GM12878 (cell line): ENCODE measurements at regions not wholly inside any gene's neighbourhood (a gene's known extent, or its start where the extent isn't known, plus 50 kb on each side); places are given as distances from the start of the nearest gene placed in this dataset.

Experiments
- ATAC-seq: fragments of 200-7000 bp; cut with Tn5 transposase; 3 replicates; pipeline ENCODE4 v1.9.1; 2020; ENCODE audit warnings: mild to moderate bottlenecking, moderate library complexity
- BruUV-seq: library from RNA; stranded (reverse); fragments of 400-500 nt; replicated peaks from 2 replicates; lab custom pipeline; 2021; lab: Mats Ljungman, UMichigan
- CTCF ChIA-PET: fragments of 300-600 bp; sonication (Branson Sonifier 250); formaldehyde crosslinking; extraction: SDS; loops from one replicate; lab custom pipeline; 2021; ENCODE audit warnings: inconsistent platforms; lab: Yijun Ruan, JAX
- POLR2A ChIA-PET: fragments of 350-600 bp; formaldehyde crosslinking; extraction: SDS; loops from one replicate; lab custom pipeline; 2021; ENCODE audit warnings: inconsistent platforms; lab: Charles Lee
- RAD21 ChIA-PET: fragments of 300-600 bp; sonication (Branson Sonifier 250); formaldehyde crosslinking; loops from one replicate; lab custom pipeline; 2023; ENCODE audit warnings: antibody characterized with exemption; ENCODE audit not compliant: unreplicated experiment; lab: Charles Lee
- SMC1A ChIA-PET: fragments of 300-600 bp; sonication (Branson Sonifier 250); formaldehyde crosslinking; loops from one replicate; lab custom pipeline; 2023; ENCODE audit not compliant: unreplicated experiment, uncharacterized antibody; lab: Charles Lee
- DNase-seq: peaks from one replicate; pipeline ENCODE4 v3.0.0-alpha.2; 2011; ENCODE audit warnings: low read depth, low spot score
- FAIRE-seq: peaks from 3 replicates; lab custom pipeline; 2011; peaks lifted over from hg19 to GRCh38; lab: Jason Lieb, UNC
- H2AFZ ChIP-seq: 2 replicates; pipeline ENCODE4 v1.6.0; 2011; ENCODE audit warnings: low read depth, low read length, control low read depth; ENCODE audit not compliant: control insufficient read depth
- H3K27ac ChIP-seq: 2 replicates; pipeline ENCODE4 v1.5.1; 2011; ENCODE audit warnings: control low read depth; ENCODE audit not compliant: control insufficient read depth, insufficient read depth
- H3K27me3 ChIP-seq, 2 experiments: replicated peaks in 1 of 2; 2 replicates each; pipeline versions ENCODE4 v1.6.0 to v1.6.1; 2011; ENCODE audit warnings: low read length in 1 of 2; ENCODE audit not compliant: control insufficient read depth in 2 of 2, insufficient read depth in 2 of 2
- H3K36me3 ChIP-seq, 2 experiments: 2 replicates each; pipeline ENCODE4 v1.5.1; 2011; ENCODE audit warnings: low read length in 1 of 2; ENCODE audit not compliant: control insufficient read depth in 2 of 2, insufficient read depth in 2 of 2
- H3K4me1 ChIP-seq: 2 replicates; pipeline ENCODE4 v1.6.1; 2011; ENCODE audit warnings: mild to moderate bottlenecking, low read length, moderate library complexity, mixed read lengths; ENCODE audit not compliant: control insufficient read depth, insufficient read depth
- H3K4me2 ChIP-seq: 2 replicates; pipeline ENCODE4 v1.6.0; 2011; ENCODE audit warnings: control low read depth; ENCODE audit not compliant: control insufficient read depth, insufficient read depth
- H3K4me3 ChIP-seq: fragments of 200-600 bp; sonication (generic); 2 replicates; pipeline ENCODE4 v1.5.1; 2016
- H3K79me2 ChIP-seq: 2 replicates; pipeline ENCODE4 v1.6.0; 2011; ENCODE audit warnings: low read length; ENCODE audit not compliant: control insufficient read depth, insufficient read depth
- H3K9ac ChIP-seq: 2 replicates; pipeline ENCODE4 v1.8.0; 2011; ENCODE audit warnings: low read length, control low read depth, mixed read lengths; ENCODE audit not compliant: control insufficient read depth, insufficient read depth
- H3K9me3 ChIP-seq: replicated peaks from 3 replicates; pipeline ENCODE4 v1.5.1; 2011; ENCODE audit warnings: mild to moderate bottlenecking, low read length; ENCODE audit not compliant: control insufficient read depth, insufficient read depth
- H4K20me1 ChIP-seq: 2 replicates; pipeline ENCODE4 v1.6.0; 2011; ENCODE audit not compliant: control insufficient read depth, insufficient read depth
- HDGF ChIP-seq: fragments of 450-650 bp; IDR thresholded peaks from 2 replicates; pipeline ENCODE4 v1.6.1; 2016; ENCODE audit warnings: antibody characterized with exemption
- IKZF2 ChIP-seq, 2 experiments: fragments of 450-650 bp; IDR thresholded peaks; 2 replicates each; pipeline ENCODE4 v1.6.1; 2017; ENCODE audit warnings: mild to moderate bottlenecking in 2 of 2, moderate library complexity in 2 of 2
- MXI1 ChIP-seq: fragments of 150-350 bp; IDR thresholded peaks from 2 replicates; pipeline ENCODE4 v1.6.1; 2011; ENCODE audit warnings: low read depth, mild to moderate bottlenecking, inconsistent platforms, low read length, improper control_type of control experiment
- SMC3 ChIP-seq: IDR thresholded peaks from 2 replicates; pipeline ENCODE4 v1.6.1; 2011; ENCODE audit warnings: low read length, improper control_type of control experiment, borderline replicate concordance
- SUZ12 ChIP-seq: fragments of 200-600 bp; sonication (generic); IDR thresholded peaks from one replicate; pipeline ENCODE4 v1.6.1; 2018; ENCODE audit warnings: antibody characterized with exemption, mild to moderate bottlenecking; ENCODE audit not compliant: unreplicated experiment
- ZNF217 ChIP-seq: fragments of 450-650 bp; IDR thresholded peaks from 2 replicates; pipeline ENCODE4 v1.6.1; 2017; ENCODE audit warnings: antibody characterized with exemption, mild to moderate bottlenecking
- WGBS: methylation state at CpG from one replicate; pipeline ENCODE4 v1.1.6; 2016; ENCODE audit warnings: low lambda C conversion rate; ENCODE audit not compliant: insufficient replicate concordance, insufficient coverage; ENCODE audit errors: missing lambda C conversion rate; 5-methylcytosine and 5-hydroxymethylcytosine counted together
- in situ Hi-C: fragments of 300-500 bp; cut with MboI; formaldehyde crosslinking; loops from 9 replicates; pipeline ENCODE4 v1.14.3; 2018; ENCODE audit warnings: mixed read lengths
- intact Hi-C: fragments of 100-400 bp; cut with micrococcal nuclease; formaldehyde crosslinking; loops from one replicate; pipeline ENCODE4 v1.14.2; 2022; ENCODE audit not compliant: unreplicated experiment
- TF ChIP-seq, protein P1 (sequence below): IDR thresholded peaks from 2 replicates; pipeline ENCODE4 v1.6.1; 2012; ENCODE audit warnings: low read depth, low read length, improper control_type of control experiment
- TF ChIP-seq, protein P2 (sequence below): fragments of 450-650 bp; IDR thresholded peaks from 2 replicates; pipeline ENCODE4 v1.6.1; 2016; ENCODE audit warnings: mild to moderate bottlenecking, moderate library complexity, borderline replicate concordance
- TF ChIP-seq, protein P3 (sequence below): fragments of 450-650 bp; conservative IDR thresholded peaks from 2 replicates; pipeline ENCODE4 v1.6.1; 2017; ENCODE audit warnings: mild to moderate bottlenecking, moderate library complexity
- TF ChIP-seq, protein P4 (sequence below): fragments of 450-650 bp; IDR thresholded peaks from 2 replicates; pipeline ENCODE4 v1.6.1; 2017; ENCODE audit warnings: mild to moderate bottlenecking, moderate library complexity

DNA sequence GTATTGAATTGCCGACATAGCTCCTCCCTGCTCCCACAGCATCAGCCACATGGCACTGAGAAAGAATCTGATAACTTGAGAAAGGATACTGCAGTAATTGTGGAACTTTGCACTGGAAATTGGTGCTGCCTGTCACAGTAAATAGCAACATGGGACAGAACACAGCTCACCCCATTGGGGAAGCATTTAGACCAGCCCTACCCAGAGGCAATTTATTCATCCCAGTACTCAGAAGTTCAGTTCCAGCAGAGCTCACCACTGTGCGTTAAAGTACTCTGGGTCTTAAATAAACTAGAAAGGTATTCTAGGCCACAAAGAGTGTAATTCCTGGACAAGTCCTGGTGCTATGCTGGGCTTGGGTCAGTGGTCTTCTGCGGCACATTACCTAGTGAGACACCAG lies 347.1 kb downstream of the PYDC2 start:
- ChIA-PET CTCF (interaction anchor here (1.5 kb wide), 1 partner anchor 28 kb away, joined by 3 read pairs; no protein-coding TSS in a partner anchor), POLR2A (no interaction called here), SMC1A (no interaction called here), RAD21 (no interaction called here)
- no peaks in the 10 kb centered on the region for H3K27me3 ChIP-seq
- no peaks in the 10 kb centered on the region for H3K36me3 ChIP-seq
- no peaks in the 10 kb centered on the region for H4K20me1 ChIP-seq
- no peak overlapping the region for H3K4me3 ChIP-seq
- H3K9me3 ChIP-seq, result no peaks in the 10 kb centered on the region; the same call in 2 of the 3 replicates
- ATAC-seq (no peak), FAIRE-seq (no peak), DNase-seq (no peak)
- no peak overlapping the region for H3K27ac ChIP-seq
- in situ Hi-C loops (no loop called here), intact Hi-C loops (no loop called here)
- BruUV-seq, result no TSS peak
- H2AFZ ChIP-seq, result no peak overlapping the region
- no peak overlapping the region for H3K4me2 ChIP-seq
- no peak for TF ChIP-seq ZNF217
- no peak for TF ChIP-seq SMC3
- no peak for TF ChIP-seq MXI1
- TF ChIP-seq, protein P1, sequence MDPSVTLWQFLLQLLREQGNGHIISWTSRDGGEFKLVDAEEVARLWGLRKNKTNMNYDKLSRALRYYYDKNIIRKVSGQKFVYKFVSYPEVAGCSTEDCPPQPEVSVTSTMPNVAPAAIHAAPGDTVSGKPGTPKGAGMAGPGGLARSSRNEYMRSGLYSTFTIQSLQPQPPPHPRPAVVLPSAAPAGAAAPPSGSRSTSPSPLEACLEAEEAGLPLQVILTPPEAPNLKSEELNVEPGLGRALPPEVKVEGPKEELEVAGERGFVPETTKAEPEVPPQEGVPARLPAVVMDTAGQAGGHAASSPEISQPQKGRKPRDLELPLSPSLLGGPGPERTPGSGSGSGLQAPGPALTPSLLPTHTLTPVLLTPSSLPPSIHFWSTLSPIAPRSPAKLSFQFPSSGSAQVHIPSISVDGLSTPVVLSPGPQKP, result no peak
- TF ChIP-seq, protein P2, sequence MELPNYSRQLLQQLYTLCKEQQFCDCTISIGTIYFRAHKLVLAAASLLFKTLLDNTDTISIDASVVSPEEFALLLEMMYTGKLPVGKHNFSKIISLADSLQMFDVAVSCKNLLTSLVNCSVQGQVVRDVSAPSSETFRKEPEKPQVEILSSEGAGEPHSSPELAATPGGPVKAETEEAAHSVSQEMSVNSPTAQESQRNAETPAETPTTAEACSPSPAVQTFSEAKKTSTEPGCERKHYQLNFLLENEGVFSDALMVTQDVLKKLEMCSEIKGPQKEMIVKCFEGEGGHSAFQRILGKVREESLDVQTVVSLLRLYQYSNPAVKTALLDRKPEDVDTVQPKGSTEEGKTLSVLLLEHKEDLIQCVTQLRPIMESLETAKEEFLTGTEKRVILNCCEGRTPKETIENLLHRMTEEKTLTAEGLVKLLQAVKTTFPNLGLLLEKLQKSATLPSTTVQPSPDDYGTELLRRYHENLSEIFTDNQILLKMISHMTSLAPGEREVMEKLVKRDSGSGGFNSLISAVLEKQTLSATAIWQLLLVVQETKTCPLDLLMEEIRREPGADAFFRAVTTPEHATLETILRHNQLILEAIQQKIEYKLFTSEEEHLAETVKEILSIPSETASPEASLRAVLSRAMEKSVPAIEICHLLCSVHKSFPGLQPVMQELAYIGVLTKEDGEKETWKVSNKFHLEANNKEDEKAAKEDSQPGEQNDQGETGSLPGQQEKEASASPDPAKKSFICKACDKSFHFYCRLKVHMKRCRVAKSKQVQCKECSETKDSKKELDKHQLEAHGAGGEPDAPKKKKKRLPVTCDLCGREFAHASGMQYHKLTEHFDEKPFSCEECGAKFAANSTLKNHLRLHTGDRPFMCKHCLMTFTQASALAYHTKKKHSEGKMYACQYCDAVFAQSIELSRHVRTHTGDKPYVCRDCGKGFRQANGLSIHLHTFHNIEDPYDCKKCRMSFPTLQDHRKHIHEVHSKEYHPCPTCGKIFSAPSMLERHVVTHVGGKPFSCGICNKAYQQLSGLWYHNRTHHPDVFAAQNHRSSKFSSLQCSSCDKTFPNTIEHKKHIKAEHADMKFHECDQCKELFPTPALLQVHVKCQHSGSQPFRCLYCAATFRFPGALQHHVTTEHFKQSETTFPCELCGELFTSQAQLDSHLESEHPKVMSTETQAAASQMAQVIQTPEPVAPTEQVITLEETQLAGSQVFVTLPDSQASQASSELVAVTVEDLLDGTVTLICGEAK, result no peak
- no peak for TF ChIP-seq HDGF
- TF ChIP-seq, protein P3, sequence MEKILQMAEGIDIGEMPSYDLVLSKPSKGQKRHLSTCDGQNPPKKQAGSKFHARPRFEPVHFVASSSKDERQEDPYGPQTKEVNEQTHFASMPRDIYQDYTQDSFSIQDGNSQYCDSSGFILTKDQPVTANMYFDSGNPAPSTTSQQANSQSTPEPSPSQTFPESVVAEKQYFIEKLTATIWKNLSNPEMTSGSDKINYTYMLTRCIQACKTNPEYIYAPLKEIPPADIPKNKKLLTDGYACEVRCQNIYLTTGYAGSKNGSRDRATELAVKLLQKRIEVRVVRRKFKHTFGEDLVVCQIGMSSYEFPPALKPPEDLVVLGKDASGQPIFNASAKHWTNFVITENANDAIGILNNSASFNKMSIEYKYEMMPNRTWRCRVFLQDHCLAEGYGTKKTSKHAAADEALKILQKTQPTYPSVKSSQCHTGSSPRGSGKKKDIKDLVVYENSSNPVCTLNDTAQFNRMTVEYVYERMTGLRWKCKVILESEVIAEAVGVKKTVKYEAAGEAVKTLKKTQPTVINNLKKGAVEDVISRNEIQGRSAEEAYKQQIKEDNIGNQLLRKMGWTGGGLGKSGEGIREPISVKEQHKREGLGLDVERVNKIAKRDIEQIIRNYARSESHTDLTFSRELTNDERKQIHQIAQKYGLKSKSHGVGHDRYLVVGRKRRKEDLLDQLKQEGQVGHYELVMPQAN, result no peak
- no peak for TF ChIP-seq SUZ12
- TF ChIP-seq, protein P4, sequence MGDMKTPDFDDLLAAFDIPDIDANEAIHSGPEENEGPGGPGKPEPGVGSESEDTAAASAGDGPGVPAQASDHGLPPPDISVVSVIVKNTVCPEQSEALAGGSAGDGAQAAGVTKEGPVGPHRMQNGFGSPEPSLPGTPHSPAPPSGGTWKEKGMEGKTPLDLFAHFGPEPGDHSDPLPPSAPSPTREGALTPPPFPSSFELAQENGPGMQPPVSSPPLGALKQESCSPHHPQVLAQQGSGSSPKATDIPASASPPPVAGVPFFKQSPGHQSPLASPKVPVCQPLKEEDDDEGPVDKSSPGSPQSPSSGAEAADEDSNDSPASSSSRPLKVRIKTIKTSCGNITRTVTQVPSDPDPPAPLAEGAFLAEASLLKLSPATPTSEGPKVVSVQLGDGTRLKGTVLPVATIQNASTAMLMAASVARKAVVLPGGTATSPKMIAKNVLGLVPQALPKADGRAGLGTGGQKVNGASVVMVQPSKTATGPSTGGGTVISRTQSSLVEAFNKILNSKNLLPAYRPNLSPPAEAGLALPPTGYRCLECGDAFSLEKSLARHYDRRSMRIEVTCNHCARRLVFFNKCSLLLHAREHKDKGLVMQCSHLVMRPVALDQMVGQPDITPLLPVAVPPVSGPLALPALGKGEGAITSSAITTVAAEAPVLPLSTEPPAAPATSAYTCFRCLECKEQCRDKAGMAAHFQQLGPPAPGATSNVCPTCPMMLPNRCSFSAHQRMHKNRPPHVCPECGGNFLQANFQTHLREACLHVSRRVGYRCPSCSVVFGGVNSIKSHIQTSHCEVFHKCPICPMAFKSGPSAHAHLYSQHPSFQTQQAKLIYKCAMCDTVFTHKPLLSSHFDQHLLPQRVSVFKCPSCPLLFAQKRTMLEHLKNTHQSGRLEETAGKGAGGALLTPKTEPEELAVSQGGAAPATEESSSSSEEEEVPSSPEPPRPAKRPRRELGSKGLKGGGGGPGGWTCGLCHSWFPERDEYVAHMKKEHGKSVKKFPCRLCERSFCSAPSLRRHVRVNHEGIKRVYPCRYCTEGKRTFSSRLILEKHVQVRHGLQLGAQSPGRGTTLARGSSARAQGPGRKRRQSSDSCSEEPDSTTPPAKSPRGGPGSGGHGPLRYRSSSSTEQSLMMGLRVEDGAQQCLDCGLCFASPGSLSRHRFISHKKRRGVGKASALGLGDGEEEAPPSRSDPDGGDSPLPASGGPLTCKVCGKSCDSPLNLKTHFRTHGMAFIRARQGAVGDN, result no peak
- no peak for TF ChIP-seq IKZF2 (IDR thresholded peaks at IDR 0.05)
- H3K9ac ChIP-seq, result no peak overlapping the region
- H3K4me1 ChIP-seq, result no peaks in the 10 kb centered on the region
- 72% methylated on average over 3 of the region's 3 CpGs for WGBS
- no peaks in the 10 kb centered on the region for H3K79me2 ChIP-seq
